Stimulated activated CD8-positive, alpha-beta memory T cell treated with anti-CD3 and anti-CD28 coated beads, Interleukin-15, amount 100 ng/mL, for 48 hours (primary cell): ENCODE measurements at regions not wholly inside any gene's neighbourhood (a gene's known extent, or its start where the extent isn't known, plus 50 kb on each side); places are given as distances from the start of the nearest gene placed in this dataset.

Experiments used
- DNase-seq, 2 donors: peaks; one replicate each; pipeline ENCODE4 v3.0.0-alpha.2; 2020; ENCODE audit warnings: low read depth in 2 of 2

DNA sequence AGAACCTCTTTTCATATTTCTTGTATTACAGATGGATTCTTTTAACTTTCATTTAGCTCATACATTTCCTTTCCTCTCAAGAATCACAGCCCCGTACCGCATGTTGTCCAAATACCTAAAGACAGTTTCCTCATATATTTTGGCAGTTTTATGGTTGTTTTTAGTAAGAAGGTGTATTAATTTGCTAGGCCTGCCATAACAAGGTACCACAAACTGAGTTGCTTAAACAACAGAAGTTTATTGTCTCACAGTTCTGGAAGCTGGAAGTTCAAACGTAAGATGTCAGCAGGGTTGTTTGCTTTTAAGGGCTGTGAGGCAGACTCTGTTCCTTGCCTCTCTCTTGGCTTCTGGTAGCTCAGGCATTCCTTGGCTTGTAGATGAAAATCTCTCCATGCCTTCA is 343.2 kb upstream of the TNP1 start:
- DNase-seq = no peak

DNA sequence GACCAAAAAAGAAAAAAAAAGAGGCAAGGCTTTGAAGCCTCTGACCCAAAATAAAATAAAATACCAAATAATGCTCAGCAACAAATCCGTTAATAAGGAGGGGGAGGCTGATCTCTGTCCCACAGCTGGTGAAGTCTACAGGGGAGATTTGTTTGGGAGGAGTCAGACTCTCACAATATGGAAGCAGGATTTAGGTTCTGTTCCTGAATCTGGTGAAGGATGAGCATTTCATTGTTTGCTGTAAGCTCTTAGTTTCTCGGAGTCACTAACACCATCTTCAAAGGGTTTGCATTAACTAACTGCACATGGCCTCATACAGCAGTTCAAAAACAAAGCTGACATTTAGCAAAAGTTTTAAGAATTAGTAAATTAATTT is 339.4 kb upstream of the TNP1 start:
- no peak for DNase-seq

DNA sequence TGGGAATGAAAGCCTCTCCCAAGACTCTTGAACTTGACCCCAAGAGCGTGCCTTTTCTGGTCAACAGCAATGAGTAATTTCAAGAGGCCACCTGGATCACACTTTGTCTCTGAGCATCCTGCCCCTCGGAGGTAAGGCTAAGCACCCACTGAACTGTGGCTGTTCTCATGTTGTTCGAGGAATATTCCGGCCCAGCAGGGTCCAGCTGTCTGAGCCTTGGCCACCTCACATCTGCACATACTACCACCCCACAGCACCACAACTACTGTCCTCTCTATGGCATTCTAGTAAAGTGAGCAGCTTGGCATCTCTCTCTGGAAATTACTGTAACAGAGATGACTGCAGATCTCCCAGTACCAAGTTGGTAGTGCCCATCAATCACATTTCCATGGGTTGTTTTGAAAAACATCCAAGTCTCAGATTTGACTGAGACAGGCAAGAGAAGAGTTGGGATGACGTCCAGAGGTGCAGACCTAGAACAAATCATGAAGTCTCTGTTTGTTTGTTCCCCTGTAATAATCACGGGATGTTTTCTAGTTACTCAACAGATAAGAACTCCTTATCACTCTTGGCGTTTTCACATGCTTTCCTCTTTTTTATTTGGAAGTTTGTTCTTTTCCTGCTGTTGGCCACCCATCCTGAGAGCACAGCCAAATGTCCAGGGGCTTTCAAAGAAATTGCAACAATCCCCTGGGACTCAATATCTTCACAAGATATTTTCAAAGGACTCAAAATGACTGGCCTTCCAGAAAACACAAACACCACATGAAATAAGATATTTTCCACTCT is 336.0 kb upstream of the TNP1 start:
- no peak for DNase-seq

DNA sequence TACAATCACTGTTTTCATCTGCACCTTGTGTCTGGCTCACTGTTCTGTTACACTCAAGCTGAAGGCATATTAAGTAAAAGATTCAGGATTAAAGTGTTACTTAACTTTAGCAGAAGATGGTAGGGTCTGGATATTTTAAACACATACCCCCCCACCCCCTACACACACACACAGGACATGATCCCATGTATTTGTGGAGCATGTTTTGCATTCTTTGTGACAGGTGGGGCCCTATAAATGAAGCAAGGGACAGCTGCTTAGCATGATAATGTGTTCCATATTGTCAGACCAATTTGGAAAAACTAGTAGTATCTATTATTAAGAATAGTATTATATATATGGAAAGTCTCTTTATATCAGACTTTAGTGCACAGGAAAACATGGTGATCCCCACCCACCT is 335.2 kb upstream of the TNP1 start:
- no peak for DNase-seq

DNA sequence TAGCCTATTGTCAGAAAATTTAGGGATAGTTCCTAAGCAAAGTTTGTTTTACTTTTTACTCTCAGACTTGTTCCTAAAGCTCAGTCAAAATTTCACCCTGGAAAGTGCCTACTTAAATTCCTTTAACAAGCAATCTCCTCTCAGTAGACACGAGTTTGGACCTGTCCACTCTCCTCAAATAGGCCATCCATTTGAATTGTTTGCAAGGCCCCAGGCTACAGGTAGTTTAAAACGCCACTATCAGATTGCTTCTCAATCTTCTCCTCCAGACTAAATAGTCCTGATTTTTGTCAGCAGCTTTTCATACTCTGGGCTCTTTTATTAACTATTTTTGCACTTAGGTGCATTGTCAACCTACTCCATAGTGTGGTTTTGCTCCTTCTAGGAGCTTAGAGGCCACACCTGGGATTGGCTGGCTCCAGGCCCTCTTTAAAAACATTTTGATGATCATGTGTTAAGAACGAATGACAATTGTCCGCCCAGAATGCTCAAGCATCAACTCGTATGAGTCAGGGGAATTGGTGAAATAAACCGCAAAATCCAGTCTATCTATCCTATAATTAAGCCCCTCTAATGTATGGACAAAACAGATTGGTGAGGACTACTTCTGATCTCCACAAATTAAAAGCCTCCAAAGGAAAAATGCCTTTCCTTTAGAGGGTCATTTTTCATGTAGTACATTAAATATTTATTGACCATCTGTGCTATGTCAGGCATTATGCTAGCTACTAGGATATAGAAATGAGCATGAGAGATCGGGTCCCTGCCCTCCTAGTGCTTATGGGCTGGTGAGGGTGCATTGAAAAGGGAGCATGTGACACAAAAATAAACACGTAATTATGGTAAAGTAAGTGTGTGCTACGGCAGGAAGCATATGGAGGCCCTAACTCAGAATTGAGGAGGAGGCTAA is 333.8 kb upstream of the TNP1 start:
- no peak for DNase-seq

DNA sequence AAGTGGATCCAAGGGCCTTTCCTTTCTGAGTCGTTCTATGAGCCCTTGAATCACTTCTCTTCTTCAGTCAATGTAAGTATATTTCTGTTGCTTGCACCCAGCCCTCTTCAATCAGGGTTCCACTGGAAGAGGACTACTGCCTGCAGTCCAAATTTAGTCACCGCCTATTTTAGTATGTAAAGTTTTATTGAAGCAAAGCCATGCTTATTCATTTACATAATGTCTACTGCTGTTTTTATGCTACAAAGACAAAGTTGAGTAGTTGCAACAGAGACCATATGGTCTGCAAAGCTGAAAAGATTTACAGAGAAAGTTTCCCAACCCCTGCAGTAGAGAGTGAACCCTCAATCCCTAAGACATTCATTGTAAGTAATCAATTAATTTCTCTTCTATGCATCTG is 332.5 kb upstream of the TNP1 start:
- no peak for DNase-seq

DNA sequence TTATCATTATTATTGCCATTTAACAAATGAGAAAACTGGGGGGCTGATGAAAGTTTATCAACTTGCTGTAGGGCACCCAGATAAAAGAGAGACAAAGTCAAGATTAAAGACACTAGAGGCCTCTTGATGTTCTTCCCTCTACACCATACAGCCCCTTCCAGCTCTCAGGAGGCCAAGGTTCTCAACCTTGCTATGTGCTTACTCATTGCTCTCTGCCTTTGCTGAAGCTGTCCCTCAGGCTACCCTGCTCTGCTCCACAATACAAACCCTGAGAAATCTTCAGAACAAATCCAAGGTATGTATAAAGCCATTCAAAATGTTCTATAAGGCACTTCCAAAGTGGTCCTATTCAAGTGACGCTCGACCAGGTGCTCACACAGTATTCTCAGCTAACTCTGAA is 329.9 kb upstream of the TNP1 start:
- no peak for DNase-seq

DNA sequence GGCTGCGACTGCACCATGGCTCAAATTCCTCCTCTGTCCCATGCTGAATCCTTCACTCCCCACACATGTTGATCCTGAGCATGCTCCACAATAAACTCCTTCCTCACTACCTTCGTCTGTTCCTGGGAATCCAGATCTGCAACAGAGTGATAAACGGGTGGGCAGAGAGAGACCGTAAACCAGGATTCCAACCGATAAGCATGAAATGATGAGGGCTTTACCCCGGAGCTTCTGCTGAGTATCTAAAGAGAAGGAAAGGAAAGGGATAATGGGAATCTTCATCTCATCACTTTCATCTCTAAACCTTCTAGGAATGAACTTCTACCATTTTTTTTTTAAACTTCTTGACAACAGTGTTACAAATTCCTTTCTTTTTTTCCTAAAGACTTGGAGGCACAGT is 329.3 kb upstream of the TNP1 start:
- no peak for DNase-seq

DNA sequence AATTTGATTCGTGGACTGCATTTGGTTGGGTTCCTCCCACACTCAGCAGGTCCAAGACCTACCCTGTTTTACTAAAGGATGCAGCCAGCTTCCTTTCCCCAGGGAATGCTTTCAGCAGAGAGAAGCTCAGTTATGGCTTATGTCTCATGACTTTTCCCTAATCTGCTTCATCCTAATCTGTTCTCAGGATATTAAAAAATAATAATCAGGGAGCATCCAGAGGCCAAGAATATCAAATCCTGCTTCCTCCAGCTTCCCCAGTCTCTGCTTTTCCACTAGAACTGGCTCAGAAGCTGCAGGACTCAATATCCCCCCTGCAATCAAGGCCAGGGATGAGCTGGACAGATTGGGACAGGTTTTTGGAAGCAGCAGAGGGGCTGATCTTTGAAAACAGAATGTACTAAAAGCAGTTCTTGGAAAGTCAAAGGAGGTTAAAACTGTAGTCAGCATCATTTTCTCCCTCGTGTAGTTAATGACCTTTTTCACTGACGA is 326.9 kb upstream of the TNP1 start:
- no peak for DNase-seq

DNA sequence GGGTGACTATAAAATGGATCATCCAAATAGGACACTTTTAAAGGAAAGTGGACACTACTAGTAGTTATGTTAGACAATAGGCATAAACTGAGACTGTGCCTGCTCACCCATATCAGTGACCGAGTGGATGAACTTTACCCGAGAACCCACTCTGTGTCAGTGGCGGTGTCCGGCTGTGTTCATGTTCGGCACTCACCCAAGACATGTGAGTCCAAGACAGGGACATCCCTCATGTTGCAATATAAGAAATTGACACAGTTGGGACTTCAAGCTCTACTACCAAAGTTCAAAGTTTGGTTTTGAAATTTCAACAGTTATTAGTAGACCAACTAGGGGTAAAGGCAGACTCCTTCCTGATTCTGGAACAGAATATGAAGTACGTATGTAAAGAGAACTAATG is 326.3 kb upstream of the TNP1 start:
- no peak for DNase-seq

DNA sequence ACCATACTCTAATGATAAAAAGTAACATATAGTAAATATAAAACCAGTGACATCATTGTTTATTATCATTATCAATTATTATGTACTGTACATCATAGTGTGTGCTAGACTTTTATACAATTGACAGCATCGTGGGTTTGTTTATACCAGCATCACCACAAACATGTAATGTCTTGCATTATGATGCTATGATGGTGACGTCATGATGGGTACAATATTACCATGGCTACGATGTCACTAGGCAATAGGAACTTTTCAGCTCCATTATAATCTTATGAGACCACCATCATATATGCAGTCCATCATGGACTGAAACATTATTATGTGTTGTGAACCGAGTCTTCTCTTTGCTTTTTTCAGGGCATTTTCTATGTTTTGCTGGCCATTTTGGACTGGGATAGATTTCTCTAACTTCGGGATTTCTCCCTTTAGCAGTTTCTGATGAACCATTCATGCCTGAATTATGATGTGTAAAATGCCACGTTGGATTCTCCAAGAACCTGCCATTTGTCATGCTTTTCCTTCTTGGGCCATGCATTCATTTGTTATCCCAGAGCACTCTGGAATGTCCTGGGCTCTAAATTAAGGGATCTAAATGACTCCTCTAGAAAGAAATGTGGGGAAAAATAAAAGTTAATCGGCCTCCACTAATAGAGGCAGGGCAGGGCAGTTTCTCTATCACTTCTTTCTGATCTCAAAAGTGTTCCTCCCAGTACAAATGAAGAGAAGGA is 325.6 kb upstream of the TNP1 start:
- no peak for DNase-seq

DNA sequence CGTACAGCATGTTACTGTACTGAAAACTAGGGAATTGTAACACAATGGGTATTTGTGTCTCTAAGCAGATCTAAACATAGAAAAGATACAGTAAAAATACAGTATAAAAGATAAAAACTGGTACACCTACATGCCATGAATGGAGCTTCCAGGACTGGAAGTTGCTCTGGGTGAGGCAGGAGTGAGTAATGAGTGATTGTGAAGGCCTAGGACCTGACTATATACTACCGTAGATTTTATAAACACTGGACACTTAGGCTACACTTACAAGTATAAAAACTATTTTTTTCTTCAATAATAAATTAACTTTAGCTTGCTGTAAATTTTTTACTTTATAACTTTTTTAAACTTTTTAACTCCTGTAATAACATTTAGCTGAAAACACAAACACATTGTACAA is 324.4 kb upstream of the TNP1 start:
- no peak for DNase-seq

DNA sequence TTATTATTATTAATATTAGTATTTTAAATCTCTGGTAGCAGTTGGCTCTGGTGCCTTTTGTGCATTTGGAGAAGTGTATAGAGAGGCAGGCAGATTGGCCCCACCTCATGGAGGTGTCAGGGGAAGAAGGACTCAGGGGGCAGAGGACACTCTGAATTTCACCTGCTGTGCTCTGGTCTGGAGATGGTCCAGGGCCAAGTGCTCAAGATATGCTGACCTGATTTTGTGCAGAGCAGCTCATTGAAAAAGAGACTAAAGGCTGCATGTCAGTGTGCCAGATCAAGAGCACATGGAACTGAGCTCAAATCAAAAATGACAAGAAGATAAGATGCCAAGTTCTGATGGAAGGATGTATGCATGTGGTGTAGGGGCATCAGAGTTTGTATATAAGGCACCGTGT is 323.6 kb upstream of the TNP1 start:
- no peak for DNase-seq

DNA sequence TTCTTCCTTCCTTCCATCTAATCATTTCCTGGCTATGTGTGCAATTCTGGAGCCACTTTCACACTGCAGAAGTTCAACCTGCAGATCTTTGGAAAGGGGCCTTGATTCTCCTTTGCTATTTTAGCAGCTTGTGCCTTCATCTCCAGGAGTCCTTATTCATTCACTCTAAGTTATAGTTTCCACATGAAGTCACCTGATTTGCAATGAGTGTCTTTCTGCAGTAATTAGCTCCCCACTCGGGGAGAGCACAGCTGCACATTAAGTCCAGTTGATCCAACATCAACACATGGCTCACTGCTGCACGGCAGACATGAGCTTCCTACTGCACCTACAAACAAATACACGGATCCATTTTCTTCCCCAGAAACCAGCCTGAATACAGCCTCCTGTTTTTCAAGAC is 323.1 kb upstream of the TNP1 start:
- no peak for DNase-seq

DNA sequence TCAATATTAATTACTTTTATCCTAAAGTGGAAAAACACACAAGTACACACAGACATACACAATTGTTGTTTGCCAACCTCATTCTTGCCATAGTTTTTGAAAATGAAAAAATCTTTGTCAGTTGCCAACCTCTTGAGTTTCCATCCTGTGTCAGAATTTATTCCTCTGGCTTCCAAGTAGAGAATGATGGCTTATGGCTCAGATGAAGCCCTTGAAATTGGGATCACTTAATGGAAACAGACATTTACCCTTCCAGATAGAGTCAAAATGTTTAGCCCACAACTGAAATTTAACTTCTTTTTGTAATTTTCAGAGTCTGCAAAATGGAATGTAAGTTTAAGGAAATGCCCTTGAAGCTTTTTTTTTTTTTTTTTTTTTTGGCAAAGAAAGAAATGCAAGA is 321.6 kb upstream of the TNP1 start:
- no peak for DNase-seq

DNA sequence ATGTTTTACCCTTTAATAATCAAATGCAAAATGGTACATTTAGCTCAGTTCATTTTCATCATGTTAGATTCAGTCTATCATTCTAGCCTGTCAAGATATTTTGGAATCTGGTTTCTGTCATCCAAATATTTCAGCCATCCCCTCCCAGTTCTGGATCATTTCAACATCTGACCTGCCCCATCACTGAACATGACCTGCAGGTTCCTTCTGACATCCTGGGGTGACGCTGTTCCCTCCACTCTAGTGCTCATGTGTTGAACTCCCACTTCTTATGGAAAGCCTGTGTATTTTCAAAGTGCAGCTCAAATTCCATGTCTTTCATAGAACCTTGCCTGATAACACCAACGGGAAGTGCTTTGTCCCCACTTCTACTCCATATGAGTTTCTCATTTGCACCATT is 320.0 kb upstream of the TNP1 start:
- DNase-seq = no peak

DNA sequence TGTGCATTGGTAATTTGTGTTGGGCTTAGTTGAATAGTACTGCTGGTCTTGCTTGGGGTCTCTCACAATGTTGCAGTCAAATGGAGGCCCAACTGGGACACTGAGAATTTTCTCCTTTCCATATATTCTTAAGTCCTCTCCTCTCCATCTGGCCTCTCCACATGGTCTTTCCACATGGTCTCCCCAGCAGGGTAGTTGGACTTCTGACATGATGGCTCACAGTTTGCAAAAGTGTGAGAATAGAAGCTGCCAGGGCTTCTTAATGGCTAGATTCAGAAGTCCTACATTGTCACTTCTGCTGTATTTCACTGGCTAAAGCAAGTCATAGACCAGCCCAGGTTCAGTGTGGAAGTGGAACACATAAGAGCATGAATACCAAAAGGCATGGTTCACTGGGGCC is 318.5 kb upstream of the TNP1 start:
- no peak for DNase-seq

DNA sequence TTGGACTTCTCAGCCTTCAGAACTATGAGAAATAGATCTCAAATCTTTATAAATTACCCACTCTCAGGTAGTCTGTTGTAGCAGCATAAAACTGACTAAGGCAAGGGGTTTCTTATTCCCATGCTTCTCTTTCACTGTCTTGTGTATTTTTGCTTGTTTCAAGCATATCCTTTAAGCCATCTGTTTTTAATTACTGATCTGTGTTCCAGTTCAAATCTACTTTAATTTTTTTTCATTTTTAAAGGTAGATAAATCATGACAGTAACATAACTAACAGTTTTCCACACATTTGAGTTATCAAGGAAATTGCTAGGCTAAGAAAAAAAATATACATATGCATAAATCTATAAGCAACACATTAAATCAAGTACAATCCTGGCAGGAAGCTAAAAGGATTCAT is 317.9 kb upstream of the TNP1 start:
- DNase-seq = no peak

DNA sequence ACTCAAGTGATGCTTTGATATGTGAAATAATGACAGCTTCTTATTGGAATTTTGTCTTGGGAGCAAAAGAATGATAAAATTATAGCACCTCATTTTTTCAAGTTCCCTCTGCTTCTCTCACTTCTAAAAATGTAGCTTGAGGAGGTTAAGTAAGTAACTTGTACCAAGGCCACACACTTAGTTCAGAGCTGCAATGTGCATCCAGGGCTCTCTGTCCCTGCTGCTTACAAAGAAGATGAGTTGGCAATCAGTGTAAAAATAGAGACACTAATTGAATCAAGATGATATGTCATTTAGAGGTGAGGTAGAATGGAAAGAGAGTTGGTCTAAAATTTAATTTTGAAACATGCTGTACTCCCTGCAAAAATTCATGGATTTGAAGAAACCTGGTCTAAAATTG is 312.0 kb upstream of the TNP1 start:
- DNase-seq = no peak

DNA sequence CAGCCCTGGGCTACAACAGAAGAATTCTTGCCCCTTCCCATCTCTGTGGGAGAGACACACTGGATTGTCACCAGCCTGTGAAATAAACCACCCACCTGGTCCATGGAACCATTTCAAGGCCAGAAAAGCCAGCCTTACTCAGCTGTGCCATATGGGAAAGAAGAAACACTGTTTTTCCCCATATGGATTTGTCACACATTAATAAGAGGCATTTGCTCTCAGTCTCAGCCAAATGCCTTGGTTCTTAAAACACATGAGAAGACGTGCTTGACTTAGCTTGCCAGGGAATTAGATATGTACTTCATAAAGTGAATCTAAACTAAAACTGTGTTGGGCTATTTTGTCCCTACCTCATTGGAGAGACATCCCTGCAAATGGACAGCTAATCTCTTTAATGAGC is 308.6 kb upstream of the TNP1 start:
- no peak for DNase-seq

DNA sequence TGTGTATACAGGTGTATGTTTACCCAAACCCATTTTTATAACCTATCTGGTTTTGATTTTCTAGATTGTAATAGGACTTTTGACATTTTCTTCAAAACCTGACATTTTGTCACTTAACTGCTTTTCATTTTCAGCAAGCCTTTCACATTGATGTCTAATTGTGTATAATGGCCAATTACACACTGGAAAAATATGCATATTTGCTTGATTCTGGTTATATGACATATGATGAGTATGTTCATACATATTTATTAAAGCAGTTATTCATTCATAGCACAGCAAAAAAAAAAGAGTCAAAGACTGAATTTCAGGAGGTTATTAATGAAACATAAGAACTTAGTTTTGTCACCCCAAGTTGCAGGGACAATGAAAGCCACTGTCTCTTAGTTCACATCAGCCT is 307.7 kb upstream of the TNP1 start:
- no peak for DNase-seq

DNA sequence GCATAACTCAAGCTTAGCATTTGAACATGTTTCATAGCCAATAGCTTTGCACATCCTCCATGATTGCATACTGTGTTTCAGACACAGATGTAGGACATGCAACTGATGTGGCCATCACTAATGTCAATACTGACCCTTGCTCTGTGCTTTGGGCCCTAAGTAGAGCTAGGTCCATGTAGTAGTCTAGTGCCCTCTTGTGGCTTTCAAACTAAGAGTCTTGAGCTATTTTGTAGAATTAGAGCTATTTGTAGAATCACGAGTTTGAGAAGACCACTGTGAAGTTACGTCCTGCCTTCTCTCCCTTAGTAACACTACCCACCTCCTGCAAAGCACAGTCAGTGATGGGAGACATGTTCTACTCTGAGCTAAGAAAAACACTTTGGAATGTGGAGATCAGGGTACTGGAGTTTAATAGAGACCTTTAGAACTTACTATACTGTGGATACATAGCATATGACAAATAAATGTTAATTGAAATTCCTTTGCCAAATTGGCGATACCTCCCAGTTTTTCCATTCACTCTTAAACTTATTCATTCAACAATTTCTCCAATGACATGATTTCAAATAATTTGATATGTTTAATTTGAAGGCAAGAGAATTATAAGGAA is 306.5 kb upstream of the TNP1 start:
- DNase-seq = no peak
